SK-N-SH (cell line): ENCODE measurements at regions not wholly inside any gene's neighbourhood (a gene's known extent, or its start where the extent isn't known, plus 50 kb on each side); places are given as distances from the start of the nearest gene placed in this dataset.

ENCODE experiments used
- CTCF ChIA-PET: fragments of 300-600, 350-600 bp; formaldehyde crosslinking; extraction: SDS; loops from one replicate; lab custom pipeline; 2021; lab: Yijun Ruan, JAX
- POLR2A ChIA-PET: fragments of 350-600 bp; sonication (Branson Sonifier 250); formaldehyde crosslinking; extraction: SDS; loops from one replicate; lab custom pipeline; 2020; ENCODE audit warnings: antibody characterized with exemption, inconsistent platforms; lab: Yijun Ruan, JAX
- DNase-seq: peaks from one replicate; pipeline ENCODE4 v3.0.0; 2012
- H2AFZ ChIP-seq: fragments of 200-600 bp; sonication (generic); 2 replicates; pipeline ENCODE4 v1.8.1; 2016; ENCODE audit warnings: antibody characterized with exemption, mild to moderate bottlenecking, low read depth
- H3F3A ChIP-seq: fragments of 200-600 bp; sonication (generic); replicated peaks from 2 replicates; pipeline ENCODE3; 2016; ENCODE audit warnings: antibody characterized with exemption, mild to moderate bottlenecking; ENCODE audit not compliant: insufficient read depth
- H3K27ac ChIP-seq, 2 experiments: fragments of 200-500 bp in 1 of 2; fragments of 200-600 bp in 1 of 2; sonication (Bioruptor generic) in 1 of 2; sonication (generic), shearing (Covaris generic) in 1 of 2; 2 replicates each; pipeline versions ENCODE4 v1.5.1 to v1.6.1; 2014 to 2016; ENCODE audit warnings: low read depth in 2 of 2, inconsistent platforms in 1 of 2, low read length in 1 of 2, mild to moderate bottlenecking in 1 of 2, mixed read lengths in 1 of 2
- H3K27me3 ChIP-seq: fragments of 200-600 bp; sonication (generic), shearing (Covaris generic); 2 replicates; pipeline ENCODE4 v1.6.1; 2016; ENCODE audit warnings: mixed run types; ENCODE audit not compliant: insufficient read depth
- H3K36me3 ChIP-seq, 2 experiments: fragments of 200-500 bp in 1 of 2; fragments of 200-600 bp in 1 of 2; sonication (Bioruptor generic) in 1 of 2; sonication (generic) in 1 of 2; replicated peaks in 1 of 2; 2 replicates each; pipeline versions ENCODE3 to v1.5.1; 2014 to 2016; ENCODE audit warnings: low read length in 1 of 2, mild to moderate bottlenecking in 1 of 2; ENCODE audit not compliant: insufficient read depth in 2 of 2, control insufficient read depth in 1 of 2
- H3K4me1 ChIP-seq, 2 experiments: fragments of 200-500 bp in 1 of 2; fragments of 200-600 bp in 1 of 2; sonication (Bioruptor generic) in 1 of 2; sonication (generic), shearing (Covaris generic) in 1 of 2; 2 replicates each; pipeline versions ENCODE4 v1.5.1 to v1.6.1; 2014 to 2016; ENCODE audit warnings: low read depth in 1 of 2, low read length in 1 of 2, mixed run types in 1 of 2; ENCODE audit not compliant: insufficient read depth in 2 of 2, control insufficient read depth in 1 of 2
- H3K4me2 ChIP-seq: fragments of 200-600 bp; sonication (generic), shearing (Covaris generic); 2 replicates; pipeline ENCODE4 v1.6.1; 2017; ENCODE audit warnings: mixed run types
- H3K4me3 ChIP-seq, 2 experiments: fragments of 200-500 bp in 1 of 2; fragments of 200-600 bp in 1 of 2; sonication (Bioruptor generic) in 1 of 2; sonication (generic), shearing (Covaris generic) in 1 of 2; 2 replicates each; pipeline versions ENCODE4 v1.5.1 to v1.8.1; 2014 to 2016; ENCODE audit warnings: low read depth in 2 of 2, inconsistent platforms in 1 of 2, low read length in 1 of 2, mild to moderate bottlenecking in 1 of 2, mixed read lengths in 1 of 2, moderate library complexity in 1 of 2
- H3K79me2 ChIP-seq: fragments of 200-600 bp; sonication (generic); 2 replicates; pipeline ENCODE4 v1.8.1; 2017; ENCODE audit warnings: mild to moderate bottlenecking; ENCODE audit not compliant: insufficient read depth
- H3K9ac ChIP-seq: fragments of 200-600 bp; sonication (generic); 2 replicates; pipeline ENCODE4 v1.6.1; 2017; ENCODE audit warnings: mixed run types
- H3K9me2 ChIP-seq: fragments of 200-600 bp; sonication (generic); 2 replicates; pipeline ENCODE4 v1.6.1; 2017; ENCODE audit warnings: mixed run types
- H3K9me3 ChIP-seq: fragments of 200-600 bp; sonication (generic); 2 replicates; pipeline ENCODE4 v1.6.1; 2017; ENCODE audit warnings: mixed run types, mild to moderate bottlenecking, moderate library complexity
- H4K20me1 ChIP-seq: fragments of 200-600 bp; sonication (generic); 2 replicates; pipeline ENCODE4 v1.6.1; 2017; ENCODE audit warnings: mild to moderate bottlenecking, mixed run types; ENCODE audit not compliant: insufficient read depth
- CTCF ChIP-seq: fragments of 200-600 bp; sonication (generic); IDR thresholded peaks from 2 replicates; pipeline ENCODE4 v1.6.1; 2017; ENCODE audit warnings: antibody characterized with exemption, mild to moderate bottlenecking, moderate library complexity
- EP300 ChIP-seq, 2 experiments: IDR thresholded peaks; 2 replicates each; pipeline versions ENCODE4 v1.4.0 to v1.6.1; 2012; ENCODE audit warnings: borderline replicate concordance in 1 of 2, low read depth in 1 of 2, low read length in 1 of 2
- MEF2A ChIP-seq: IDR thresholded peaks from 2 replicates; pipeline ENCODE4 v1.4.0; 2012; ENCODE audit warnings: low read depth, borderline replicate concordance
- SIN3A ChIP-seq: IDR thresholded peaks from 2 replicates; pipeline ENCODE4 v1.6.1; 2012; ENCODE audit warnings: low read depth, mild to moderate bottlenecking, low read length, moderate library complexity, borderline replicate concordance
- TCF12 ChIP-seq: IDR thresholded peaks from 2 replicates; pipeline ENCODE4 v1.4.0; 2012
- TEAD4 ChIP-seq: IDR thresholded peaks from 2 replicates; pipeline ENCODE4 v1.4.0; 2012; ENCODE audit warnings: mild to moderate bottlenecking, borderline replicate concordance; ENCODE audit not compliant: insufficient read depth
- WGBS: methylation state at CpG from one replicate; pipeline ENCODE4 v1.1.6; 2017; ENCODE audit warnings: low lambda C conversion rate; 5-methylcytosine and 5-hydroxymethylcytosine counted together
- TF ChIP-seq, protein P1 (sequence below): IDR thresholded peaks from 2 replicates; pipeline ENCODE4; 2012

GRCh38 chr9:94159069-94159939 lies 75.0 kb downstream of the PTPDC1 start:
- ChIA-PET CTCF (interaction anchor here (1.0 to 1.5 kb wide), 2 partner anchors 54 to 94 kb away, joined by 3 to 6 read pairs; no protein-coding TSS in a partner anchor), POLR2A (no interaction called here)
- peak overlapping the region; percentile 47 for H3K4me2 ChIP-seq
- no peaks in the 10 kb centered on the region for H3K27me3 ChIP-seq
- H3K9ac ChIP-seq: no peak overlapping the region
- no peaks in the 10 kb centered on the region for H3K36me3 ChIP-seq
- WGBS: 70% methylated on average over 8 of the region's 8 CpGs
- no peaks in the 10 kb centered on the region for H3K79me2 ChIP-seq
- H4K20me1 ChIP-seq: no peaks in the 10 kb centered on the region
- DNase-seq: peak; percentile 48
- H3F3A ChIP-seq: no peaks in the 10 kb centered on the region
- peaks cover 7 to 19% of the 10 kb centered on the region in 2 experiments; a peak in 3 of 4 replicates for H3K4me1 ChIP-seq
- peak overlapping the region; percentile 29 to 67; a peak in 3 of 4 replicates for H3K27ac ChIP-seq
- TF ChIP-seq, protein P1, sequence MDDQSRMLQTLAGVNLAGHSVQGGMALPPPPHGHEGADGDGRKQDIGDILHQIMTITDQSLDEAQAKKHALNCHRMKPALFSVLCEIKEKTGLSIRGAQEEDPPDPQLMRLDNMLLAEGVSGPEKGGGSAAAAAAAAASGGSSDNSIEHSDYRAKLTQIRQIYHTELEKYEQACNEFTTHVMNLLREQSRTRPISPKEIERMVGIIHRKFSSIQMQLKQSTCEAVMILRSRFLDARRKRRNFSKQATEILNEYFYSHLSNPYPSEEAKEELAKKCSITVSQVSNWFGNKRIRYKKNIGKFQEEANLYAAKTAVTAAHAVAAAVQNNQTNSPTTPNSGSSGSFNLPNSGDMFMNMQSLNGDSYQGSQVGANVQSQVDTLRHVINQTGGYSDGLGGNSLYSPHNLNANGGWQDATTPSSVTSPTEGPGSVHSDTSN: peak; percentile 40; the same call in 1 of the 2 replicates
- TF ChIP-seq MEF2A (peak; percentile 54; the same call in 1 of the 2 replicates), SIN3A (no peak), EP300 (IDR thresholded peaks at IDR 0.05; ENCODE audit: borderline replicate concordance in 1 of 2, low read depth in 1 of 2, low read length in 1 of 2) (0 out of 4 replicates have a peak, but pooled peaks of 1 of the 2 experiments have one; percentile 22), TCF12 (peak; percentile 73)
- peak overlapping the region; percentile 46; the same call in 1 of the 2 replicates for H2AFZ ChIP-seq
- H3K4me3 ChIP-seq: no peak overlapping the region
- no peaks in the 10 kb centered on the region for H3K9me3 ChIP-seq
- no peaks in the 10 kb centered on the region; the same call in 1 of the 2 replicates for H3K9me2 ChIP-seq

DNA sequence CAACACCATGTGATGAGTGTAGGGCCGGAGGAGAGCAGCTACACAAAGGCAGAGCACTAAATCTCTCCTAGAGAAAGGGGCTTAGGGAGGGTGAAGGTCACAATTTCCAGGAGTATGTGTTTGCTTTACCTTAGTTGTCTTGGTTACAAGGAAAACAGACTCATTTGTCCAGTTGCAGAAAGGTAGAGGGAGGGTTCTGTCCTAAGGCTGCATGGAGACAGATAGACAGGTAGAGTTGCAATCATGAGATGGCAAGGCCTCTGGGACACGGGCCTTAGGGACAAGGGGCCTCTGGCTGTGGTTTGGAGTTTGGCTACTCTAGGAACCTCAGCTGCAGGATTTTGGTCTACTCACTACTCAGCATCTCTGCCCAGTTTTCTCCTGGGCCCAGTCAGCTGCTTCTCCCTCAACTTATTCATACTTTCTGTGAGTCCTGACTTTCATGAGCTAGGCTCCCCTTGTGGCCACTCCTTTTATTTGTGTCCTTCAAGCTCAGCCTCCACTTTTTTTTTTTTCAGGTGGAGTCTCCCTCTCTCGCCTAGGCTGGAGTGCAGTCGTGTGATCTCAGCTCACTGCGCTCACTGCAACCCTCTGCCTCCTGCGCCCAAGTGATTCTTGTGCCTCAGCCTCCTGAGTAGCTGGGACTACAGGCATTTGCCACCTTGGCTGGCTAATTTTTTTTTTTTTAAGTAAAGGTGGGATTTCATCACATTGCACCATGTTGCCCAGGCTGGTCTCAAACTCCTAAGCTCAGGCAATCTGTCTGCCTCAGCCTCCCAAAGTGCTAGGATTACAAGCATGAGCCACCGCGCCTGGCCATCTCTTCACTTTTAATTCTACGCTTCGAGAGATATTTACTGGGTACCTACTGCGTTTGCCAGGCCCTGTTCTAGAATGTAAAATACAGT lies 76.6 kb downstream of the PTPDC1 start:
- Histone ChIP-seq H3K36me3 (no peaks in the 10 kb centered on the region), H3K4me2 (no peak overlapping the region), H3K4me1 (peaks cover 7 to 22% of the 10 kb centered on the region in 2 experiments; a peak in 3 of 4 replicates), H3K4me3 (no peak overlapping the region), H3F3A (no peaks in the 10 kb centered on the region), H3K27me3 (no peaks in the 10 kb centered on the region), H3K9ac (no peak overlapping the region), H3K9me2 (no peaks in the 10 kb centered on the region; the same call in 1 of the 2 replicates), H2AFZ (no peak overlapping the region), H3K27ac (no peak overlapping the region), H3K79me2 (no peaks in the 10 kb centered on the region), H3K9me3 (no peaks in the 10 kb centered on the region), H4K20me1 (no peaks in the 10 kb centered on the region)
- ChIA-PET CTCF (interaction anchor here (1.0 to 1.3 kb wide), 3 partner anchors 53 to 147 kb away, joined by 3 to 4 read pairs (median 4); no protein-coding TSS in a partner anchor), POLR2A (interaction anchor here (0.6 kb wide), 1 partner anchor 649 kb away, joined by 3 read pairs; no protein-coding TSS in a partner anchor)
- WGBS: 89% methylated on average over 11 of the region's 11 CpGs
- DNase-seq: no peak
- no peak for TF ChIP-seq TEAD4
- peak; percentile 19; the same call in 1 of the 2 replicates for TF ChIP-seq CTCF
